NCI-H2171 treated with DMSO at 0.1 percent for 48 hours (cell line): ENCODE measurements at regions not wholly inside any gene's neighbourhood (a gene's known extent, or its start where the extent isn't known, plus 50 kb on each side); places are given as distances from the start of the nearest gene placed in this dataset.
A peak's percentile ranks its signal among the peaks of the same experiment; 100 is the strongest.

Source experiments
- DNase-seq: peaks from one replicate; lab custom pipeline; 2025; lab: John Stamatoyannopoulos, UW

GRCh38 chr20:23253524-23253923, 97.1 kb upstream of the NXT1 start:
- no peak for DNase-seq

GRCh38 chr20:23251779-23252178, 98.8 kb upstream of the NXT1 start:
- no peak for DNase-seq

GRCh38 chr20:23249541-23249940, 101.0 kb upstream of the NXT1 start:
- no peak for DNase-seq

GRCh38 chr20:23248461-23248882, 102.1 kb upstream of the NXT1 start:
- DNase-seq = no peak

- no peak for DNase-seq
Measured at GRCh38 chr20:23246717-23247664, 103.6 kb upstream of the NXT1 start.

GRCh38 chr20:23245553-23246181, 104.9 kb upstream of the NXT1 start:
- DNase-seq = no peak

GRCh38 chr20:23244916-23245552, 105.6 kb upstream of the NXT1 start:
- DNase-seq = no peak

GRCh38 chr20:23244156-23244915, 106.3 kb upstream of the NXT1 start:
- no peak for DNase-seq

GRCh38 chr20:23243791-23244155, 106.8 kb upstream of the NXT1 start:
- no peak for DNase-seq

GRCh38 chr20:23242556-23243180, 107.9 kb upstream of the NXT1 start:
- no peak for DNase-seq

- DNase-seq = no peak
Measured at GRCh38 chr20:23242104-23242503, 108.5 kb upstream of the NXT1 start.

GRCh38 chr20:23241416-23241815, 109.2 kb upstream of the NXT1 start:
- no peak for DNase-seq

GRCh38 chr20:23240519-23240918, 110.1 kb upstream of the NXT1 start:
- no peak for DNase-seq

- DNase-seq = no peak
Measured at GRCh38 chr20:23237201-23237600, 113.4 kb upstream of the NXT1 start.

- peak; percentile 45 for DNase-seq
Measured at GRCh38 chr20:23235173-23236027, 115.2 kb upstream of the NXT1 start.

- DNase-seq = no peak
Measured at GRCh38 chr20:23234311-23235078, 116.1 kb upstream of the NXT1 start.

- DNase-seq = no peak
Measured at GRCh38 chr20:23233341-23233740, 117.2 kb upstream of the NXT1 start.

- no peak for DNase-seq
Measured at GRCh38 chr20:23232679-23233308, 117.8 kb upstream of the NXT1 start.

- DNase-seq = no peak
Measured at GRCh38 chr20:23232219-23232581, 118.4 kb upstream of the NXT1 start.
